Occipital lobe (tissue), 1 donor: ENCODE measurements at regions not wholly inside any gene's neighbourhood (a gene's known extent, or its start where the extent isn't known, plus 50 kb on each side); places are given as distances from the start of the nearest gene placed in this dataset.

ENCODE experiments used
- DNase-seq: peaks from one replicate; lab custom pipeline; 2025; lab: John Stamatoyannopoulos, UW

DNA sequence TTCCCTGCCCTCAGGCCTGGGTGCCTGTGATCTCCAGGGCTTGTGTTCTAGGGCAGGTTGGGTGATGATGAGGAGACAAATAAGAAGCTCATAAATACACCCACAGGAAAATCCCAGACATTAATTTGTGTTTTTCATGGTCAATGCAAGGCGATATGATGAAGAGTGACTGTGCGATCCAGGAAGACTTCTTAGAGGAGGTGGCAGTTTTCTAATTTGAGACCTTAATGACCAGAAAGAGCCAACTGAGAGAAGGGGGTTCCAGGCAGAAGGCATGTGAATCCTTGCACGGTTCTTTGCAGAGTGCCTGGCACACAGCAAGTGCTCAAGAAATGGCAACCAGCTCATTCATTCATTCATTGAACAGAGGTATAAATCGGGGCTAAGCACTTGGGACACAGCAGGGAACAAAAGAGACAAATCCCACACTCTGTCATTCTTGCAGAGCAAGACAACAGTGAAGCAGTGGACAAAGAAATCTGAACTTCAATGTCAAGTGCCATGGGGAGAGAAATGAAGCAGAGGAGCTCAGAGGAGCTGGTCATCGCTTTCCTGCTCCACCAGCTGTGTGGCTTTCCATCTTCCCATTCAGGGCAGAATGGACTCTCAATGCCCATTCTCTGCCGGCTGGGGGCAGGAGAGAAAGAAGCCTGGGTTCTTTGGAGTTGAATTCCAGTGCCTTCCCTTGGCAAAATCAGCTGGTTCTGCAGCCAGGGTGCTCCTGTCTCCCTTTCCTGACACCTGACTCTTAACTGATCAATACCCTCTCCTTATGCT is 128.3 kb downstream of the AACS start:
- peak; percentile 26 for DNase-seq

DNA sequence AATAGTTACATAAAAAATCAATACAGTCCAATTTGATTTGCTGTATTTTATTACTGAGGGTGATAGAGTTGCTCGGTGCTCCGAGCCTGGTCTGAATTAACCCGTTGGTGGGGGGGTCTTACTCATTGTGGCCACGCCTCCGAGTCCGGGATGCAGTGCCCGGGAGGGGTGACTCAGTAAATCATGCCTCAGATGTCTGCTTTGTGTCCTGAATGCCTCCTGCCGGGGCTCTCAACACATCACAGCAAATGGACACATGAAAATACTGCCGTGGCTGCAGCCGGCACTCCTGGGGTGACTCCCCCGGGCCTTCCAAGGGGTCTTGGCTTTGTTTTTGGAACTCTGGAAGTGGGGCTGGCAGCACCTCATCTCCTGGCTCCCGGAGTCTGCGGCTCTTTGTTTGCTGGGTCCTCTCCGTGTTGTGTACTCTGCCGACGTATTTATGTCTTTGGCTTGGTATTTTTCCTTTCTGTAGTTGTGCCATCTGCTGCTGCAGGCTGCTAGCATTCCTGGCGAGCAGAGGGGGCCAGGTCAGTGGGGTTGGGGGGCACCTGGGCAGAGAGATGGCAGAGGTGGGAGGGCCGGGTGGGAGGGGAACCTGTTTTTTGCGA is 129.0 kb downstream of the AACS start:
- peak; percentile 26 for DNase-seq

GRCh38 chr12:125194987-125195386 is 129.8 kb downstream of the AACS start:
- DNase-seq: no peak

GRCh38 chr12:125197326-125197725 is 132.1 kb downstream of the AACS start:
- no peak for DNase-seq

- no peak for DNase-seq
Observed at GRCh38 chr12:125198652-125199051, 133.4 kb downstream of the AACS start.

DNA sequence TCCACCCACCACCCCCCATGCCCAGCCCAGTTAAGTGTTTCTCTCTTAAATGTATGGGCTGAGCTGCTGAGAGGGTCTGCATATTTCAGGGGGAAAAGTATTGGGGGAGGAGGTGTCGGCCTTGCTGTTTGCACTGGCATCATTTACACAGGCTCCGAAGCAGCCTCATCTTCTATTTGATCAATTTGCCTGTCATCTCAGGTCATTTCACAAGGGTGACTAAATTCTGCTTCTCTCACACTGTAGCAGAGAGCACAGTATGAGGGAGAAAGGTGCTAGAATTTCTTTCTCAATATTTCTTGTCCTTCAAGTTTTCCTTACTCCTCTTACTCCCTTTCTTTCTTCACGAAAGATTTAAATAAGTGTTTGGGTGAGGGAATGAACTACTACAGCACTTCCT is 135.9 kb downstream of the AACS start:
- no peak for DNase-seq

- DNase-seq: no peak
Observed at GRCh38 chr12:125201940-125202339, 136.7 kb downstream of the AACS start.

DNA sequence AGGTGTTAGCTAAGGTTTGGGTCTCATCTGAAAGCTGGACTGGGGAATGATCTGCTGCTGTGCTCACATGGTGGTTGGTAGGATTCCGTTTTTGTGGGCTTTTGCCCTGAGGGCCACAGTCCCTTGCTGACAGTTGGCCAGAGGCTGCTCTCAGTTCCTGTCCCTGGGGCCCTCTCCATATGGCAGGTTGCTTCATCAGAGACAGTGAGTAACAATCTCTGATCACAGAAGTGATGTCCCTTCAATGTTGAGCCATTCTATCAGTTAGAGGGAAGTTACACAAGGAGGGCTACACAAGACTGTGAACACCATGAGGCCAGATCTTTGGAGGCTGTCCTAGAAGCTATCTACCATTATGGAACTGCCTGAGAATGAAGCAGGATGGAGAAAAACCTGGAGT is 137.2 kb downstream of the AACS start:
- DNase-seq: no peak

GRCh38 chr12:125203145-125203765 is 138.0 kb downstream of the AACS start:
- DNase-seq: no peak

GRCh38 chr12:125205386-125205785 is 140.2 kb downstream of the AACS start:
- no peak for DNase-seq

- DNase-seq: no peak
Observed at GRCh38 chr12:125206711-125207110, 141.5 kb downstream of the AACS start.

DNA sequence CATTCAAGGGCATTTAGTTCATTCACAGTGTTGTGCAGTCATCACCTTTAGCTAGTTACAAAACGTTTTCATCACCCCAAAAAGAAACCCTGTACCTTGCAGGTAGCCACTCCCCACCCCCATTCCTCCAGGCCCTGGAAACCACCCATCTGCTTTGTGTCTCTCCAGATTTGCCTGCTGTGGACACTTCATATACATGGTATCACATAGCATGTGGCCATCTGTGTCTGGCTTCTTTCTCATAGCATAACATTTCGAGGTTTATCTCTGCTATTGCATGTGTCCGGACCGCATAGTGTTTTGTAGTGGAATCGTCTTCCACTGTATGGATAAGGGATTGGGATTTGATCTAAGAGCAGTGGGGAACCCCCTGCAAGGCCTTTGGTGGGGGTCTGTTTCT is 143.1 kb downstream of the AACS start:
- DNase-seq: no peak

GRCh38 chr12:125208942-125209341 is 143.7 kb downstream of the AACS start:
- DNase-seq: no peak

- DNase-seq: no peak
Observed at GRCh38 chr12:125210104-125210755, 145.0 kb downstream of the AACS start.

DNA sequence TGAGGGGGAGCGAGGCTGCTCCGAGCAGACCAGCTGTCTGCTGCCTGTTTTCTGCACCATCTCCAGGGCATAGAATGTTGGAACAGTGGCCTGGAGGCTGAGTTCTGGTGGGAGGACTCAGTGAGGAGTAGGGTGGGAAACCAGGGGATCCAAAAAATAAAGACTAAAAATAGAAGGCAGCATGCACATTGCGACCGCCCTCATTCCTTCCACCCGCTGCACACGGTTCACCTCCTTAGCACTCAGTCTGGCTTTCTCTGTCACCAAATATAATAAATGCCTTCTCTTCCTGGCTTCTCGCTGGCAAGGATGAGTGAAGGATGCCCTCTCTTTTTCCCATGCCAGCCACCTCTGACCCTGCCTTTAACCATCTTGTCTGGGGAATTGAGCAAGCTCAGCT is 146.2 kb downstream of the AACS start:
- no peak for DNase-seq

- no peak for DNase-seq
Observed at GRCh38 chr12:125214289-125214688, 149.1 kb downstream of the AACS start.

GRCh38 chr12:125216756-125217155 is 151.5 kb downstream of the AACS start:
- DNase-seq: no peak

DNA sequence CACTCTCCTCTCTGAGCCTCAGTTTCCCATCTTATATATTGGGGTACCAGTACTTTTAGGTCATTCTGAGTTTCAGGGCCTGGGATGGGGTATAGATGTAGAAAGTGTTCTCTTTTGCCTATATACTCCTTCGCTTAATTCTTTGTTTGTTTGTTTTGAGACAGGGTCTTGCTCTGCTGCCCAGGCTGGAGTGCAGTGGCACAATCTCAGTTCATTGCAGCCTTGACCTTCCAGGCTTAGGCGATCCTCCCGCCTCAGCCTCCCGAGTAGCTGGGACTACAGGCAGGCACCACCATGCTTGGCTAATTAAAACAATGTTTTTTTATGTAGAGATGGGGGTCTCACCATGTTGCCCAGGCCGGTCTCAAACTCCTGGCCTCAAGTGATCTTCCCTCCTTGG is 152.1 kb downstream of the AACS start:
- no peak for DNase-seq

- DNase-seq: no peak
Observed at GRCh38 chr12:125218952-125219351, 153.7 kb downstream of the AACS start.

DNA sequence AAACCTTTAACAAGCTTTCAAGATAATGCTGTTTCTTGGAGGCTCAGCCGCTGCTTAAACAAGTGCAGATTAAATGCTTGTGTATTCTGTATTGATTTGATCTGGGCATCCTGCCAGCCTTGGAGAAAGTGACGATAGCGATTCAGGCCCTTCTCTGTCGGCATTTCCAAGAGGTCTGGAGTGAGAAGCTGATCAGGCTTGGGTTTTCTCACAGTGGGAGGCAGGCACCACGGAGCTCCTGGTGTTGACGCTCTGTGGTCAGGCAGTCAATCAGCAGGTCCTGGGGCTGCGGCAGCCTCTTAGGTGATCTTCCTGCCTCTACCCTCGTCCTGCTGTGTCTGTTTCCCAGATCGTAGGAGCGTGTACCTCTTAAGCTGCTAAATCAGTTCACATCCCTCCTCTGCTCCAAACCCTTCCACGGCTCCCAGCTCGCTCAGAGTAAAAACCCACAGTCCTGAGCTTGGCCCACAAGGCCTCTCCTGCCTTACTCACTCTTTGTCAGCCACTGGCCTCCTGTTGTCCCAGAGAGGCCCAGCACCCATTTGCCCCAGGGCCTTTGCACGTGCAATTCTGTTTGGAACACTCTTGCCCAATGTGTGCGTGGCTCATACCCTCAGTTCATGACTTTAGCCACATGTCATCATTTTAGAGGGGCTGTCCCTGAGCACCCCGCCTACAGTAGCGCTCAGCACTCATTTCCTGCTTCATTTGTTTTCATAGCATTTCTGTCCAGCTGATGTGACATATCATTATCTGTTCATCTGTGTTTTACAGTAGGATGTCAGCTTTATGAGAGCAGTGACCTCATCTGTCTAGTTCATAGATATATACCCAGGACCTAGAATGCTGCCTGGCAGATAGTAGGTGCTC is 155.4 kb downstream of the AACS start:
- no peak for DNase-seq

- no peak for DNase-seq
Observed at GRCh38 chr12:125221602-125222001, 156.4 kb downstream of the AACS start.
